ENCODE measurements at regions not wholly inside any gene's neighbourhood (a gene's known extent, or its start where the extent isn't known, plus 50 kb on each side); places are given as distances from the start of the nearest gene placed in this dataset.

DNA sequence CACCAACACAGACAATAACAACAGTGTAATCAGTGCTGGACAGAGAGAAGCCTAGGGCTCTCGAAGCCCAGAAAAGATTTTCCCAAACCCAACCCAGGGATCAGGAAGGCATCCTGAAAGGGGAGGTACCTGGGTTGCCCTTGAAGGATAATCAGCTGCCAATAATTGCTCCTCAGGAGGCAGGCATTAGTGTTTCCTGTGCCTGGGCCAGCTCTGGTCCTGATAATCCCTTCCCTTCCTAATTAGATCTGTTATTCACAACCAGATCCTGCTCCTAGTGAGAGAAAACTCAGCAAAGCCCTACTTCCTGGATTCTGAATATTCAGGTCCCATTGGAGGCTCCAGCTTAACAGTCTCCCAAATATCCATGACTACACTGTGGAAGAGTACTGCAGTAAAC is 117.4 kb downstream of the DMRTA2 start:
- in situ Hi-C loops (cut with MboI; ENCODE audit: low sequenced_read_pairs): no loop called here

DNA sequence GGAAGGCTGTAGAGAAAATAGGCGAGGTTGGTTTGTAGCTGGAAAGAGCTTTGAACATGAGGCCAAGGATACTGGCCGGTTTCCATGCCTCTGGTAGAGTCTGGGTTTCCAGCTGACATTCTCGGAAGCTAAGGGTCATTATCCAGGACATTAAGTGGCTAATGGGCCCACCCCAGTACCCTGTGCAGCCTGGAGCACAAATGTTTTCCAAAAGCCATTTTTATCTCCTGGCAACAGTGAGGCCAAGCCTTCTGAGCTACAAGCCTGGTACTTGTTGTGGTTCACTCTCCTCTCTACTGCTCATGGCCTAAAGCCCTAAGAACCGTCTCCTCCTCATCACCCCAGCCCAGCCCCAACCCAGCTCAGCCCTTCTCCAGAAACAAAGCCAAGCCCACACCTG is 122.9 kb downstream of the DMRTA2 start:
- in situ Hi-C loops (cut with MboI; ENCODE audit: low sequenced_read_pairs): no loop called here

DNA sequence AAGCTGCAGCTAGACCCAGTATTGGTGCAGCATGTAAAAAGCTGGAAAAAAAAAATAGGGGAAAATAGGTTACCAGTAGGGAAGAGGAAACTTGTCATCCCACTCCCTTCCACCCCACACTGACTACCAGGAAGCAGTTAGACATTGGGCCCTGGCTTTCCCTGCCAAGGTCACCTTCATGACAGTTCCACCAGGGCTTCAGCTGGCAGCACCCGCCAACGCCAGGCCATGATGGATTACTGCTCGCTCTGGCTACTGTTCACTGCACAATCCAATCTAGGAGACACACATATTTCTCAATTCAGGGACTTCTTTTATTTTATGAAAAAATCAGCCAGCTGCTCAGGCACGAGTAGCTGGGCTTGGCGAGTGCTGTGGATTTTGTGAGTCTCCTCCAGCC is 127.7 kb downstream of the DMRTA2 start:
- in situ Hi-C loops (cut with MboI; ENCODE audit: low sequenced_read_pairs): no loop called here

DNA sequence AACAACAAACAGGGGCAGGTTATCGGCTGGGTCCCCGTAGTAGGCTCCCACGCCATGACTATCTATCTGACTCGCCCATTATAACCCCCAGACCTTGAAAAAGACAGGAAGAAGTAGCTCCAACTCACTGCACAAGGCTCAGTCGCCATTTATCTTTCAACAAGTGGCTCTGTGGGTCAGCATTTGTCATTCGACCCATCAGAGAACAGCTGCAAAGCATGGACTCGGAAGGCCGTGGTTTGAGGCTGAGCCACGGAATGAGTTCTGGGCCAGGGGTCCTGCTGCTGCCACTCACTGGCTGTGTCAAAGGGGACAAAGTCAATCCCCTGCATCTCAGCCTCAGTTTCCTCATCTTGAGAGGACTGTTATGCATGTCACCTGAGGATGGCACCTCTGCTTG is 131.0 kb downstream of the DMRTA2 start:
- in situ Hi-C loops (cut with MboI; ENCODE audit: low sequenced_read_pairs): no loop called here

DNA sequence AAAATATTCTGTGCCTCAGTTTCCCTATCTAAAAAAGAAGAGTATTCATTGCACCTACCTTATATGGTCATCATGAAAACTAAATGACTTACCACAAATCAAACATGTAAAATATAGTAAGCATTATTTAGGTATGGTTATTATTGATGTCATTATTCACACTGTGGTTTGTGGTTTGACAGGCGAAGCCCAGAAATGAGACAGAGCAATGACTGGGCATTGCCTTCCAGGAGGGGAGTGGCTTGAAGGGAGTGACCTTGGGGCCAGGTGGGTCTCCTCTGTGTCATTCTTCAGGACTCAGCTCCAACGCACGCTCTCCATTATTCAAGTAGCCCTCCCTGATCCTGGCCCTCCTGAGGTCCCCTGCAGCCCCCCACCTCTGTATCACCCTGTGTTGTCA is 133.7 kb downstream of the DMRTA2 start:
- in situ Hi-C loops (cut with MboI; ENCODE audit: low sequenced_read_pairs): no loop called here

DNA sequence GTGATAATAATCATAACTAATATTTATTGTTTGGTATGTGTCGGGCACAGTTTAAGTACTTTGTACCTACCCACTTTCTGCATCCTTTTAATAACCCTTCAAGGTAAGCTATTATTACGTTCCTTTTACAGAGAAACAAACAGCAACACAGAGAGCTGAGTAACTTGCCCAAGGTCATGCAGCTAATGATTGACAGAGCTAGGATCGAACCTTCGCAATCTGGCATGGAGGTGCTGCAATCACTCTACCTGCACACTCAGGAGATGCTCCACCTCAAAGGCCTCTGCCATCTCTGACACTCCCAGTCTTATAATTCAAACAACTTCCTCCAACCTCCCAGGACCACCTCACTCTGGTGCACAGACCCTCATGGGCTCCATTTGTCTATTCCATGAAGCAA is 137.2 kb downstream of the DMRTA2 start:
- in situ Hi-C loops (cut with MboI; ENCODE audit: low sequenced_read_pairs): no loop called here

DNA sequence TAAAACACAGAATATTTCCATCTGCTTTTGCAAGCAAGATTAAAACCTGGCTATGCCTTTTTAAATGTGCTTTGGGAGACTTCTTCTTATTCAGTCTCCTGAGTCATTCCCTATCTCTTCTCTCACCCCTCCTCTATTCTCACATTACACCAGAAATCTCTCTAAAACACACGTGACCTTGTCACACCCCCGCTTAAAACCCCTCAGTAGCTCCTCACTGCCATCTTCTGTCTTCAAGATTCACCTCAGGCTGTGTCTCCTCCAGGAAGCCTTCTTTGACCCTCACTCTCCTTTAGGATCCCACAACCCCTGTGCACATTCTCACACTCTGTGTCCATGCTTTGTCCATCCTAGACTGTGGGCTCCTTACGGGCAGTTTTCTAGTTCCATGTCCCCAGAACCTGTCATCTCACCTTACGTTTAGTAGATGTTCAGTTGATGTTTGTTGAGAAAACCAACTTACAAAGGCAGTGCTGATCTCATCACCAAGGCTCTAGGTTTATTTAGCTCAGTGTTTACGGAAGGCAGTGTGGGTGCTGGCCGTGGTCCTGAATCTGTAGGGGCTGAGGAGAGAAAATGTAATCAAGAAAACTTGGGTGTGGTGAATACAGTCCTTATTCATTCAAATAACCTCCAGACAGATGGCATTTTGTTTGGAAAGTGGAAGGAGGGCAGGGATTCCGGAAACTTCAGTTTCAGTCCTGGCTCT is 143.5 kb downstream of the DMRTA2 start:
- in situ Hi-C loops (cut with MboI; ENCODE audit: low sequenced_read_pairs): no loop called here

DNA sequence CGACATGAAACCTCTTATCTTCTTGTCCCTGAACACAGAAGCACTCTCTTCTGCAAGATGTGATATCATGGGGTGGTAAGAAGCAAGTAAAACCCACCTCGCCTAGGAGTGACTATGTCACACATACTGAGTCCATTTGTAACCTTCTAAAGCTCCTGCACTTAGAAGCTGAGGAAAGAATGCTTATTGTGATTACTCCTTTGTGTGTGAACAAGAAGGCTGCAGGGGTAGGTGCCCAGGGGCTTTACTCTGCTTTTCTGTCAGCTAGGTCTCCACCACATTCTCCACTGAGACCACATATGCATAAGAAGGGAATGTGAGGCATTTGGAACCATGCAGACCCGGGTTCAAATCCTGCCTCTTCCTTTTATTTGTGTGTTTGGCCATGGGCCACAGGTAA is 144.3 kb downstream of the DMRTA2 start:
- in situ Hi-C loops (cut with MboI; ENCODE audit: low sequenced_read_pairs): no loop called here

DNA sequence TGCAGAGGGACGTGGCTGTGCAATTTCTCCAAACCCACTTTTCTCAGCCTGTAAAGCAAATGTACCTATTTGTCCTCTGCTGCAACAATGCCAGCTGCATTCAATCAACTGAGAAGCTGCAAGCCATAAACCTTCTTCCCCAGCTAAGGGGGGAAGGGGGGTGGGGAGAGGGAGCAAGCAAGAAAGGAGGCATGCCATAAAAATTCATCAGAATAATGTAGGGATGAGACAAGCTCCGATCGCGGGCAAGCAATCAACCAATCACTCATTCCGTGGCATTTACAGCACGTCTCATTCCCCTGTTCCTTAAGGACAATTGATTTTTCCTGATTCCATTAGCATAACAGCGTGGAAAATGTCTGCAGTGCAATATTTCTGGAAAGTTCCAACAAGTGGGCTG is 144.8 kb downstream of the DMRTA2 start:
- in situ Hi-C loops (cut with MboI; ENCODE audit: low sequenced_read_pairs): no loop called here

DNA sequence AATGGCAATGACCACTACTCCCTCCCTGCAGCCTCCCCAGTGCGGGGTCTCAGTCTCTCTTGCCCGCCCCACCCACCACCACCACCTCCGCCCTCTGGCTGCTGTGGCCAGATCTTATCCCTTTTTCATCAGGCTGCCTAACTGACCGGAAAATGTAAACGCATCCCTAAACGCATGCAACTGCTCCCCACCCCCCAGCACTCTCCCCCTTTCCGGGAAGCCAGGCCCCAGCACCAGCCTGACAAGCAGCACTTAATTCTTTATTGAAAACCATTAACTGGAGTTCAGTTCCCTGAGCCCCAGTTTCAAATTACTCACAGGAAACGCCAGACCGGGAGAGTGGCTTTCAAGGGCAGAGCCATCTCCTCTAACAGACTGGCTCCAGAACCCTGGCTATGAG is 147.7 kb downstream of the DMRTA2 start:
- in situ Hi-C loops (cut with MboI; ENCODE audit: low sequenced_read_pairs): no loop called here

DNA sequence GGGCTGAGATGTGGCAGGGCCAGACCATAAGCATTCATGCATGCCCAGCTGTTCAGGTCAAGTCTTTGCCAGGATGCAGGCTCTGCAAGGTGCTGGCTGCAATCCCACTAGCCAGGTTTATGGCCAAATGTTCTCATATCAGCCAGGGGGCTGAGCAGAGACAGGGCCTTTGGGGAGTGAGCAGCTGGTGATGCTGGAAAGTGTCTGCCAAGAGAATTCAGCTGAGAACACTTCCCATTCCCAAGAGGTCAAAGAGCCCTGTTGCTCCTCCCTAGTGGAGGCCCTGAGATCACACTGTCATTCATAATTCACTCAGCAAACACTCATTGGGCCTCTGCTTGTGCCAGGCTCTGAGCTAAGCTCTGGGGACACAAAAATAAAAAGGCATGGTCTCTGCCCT is 150.3 kb downstream of the DMRTA2 start:
- in situ Hi-C loops (cut with MboI; ENCODE audit: low sequenced_read_pairs): no loop called here

DNA sequence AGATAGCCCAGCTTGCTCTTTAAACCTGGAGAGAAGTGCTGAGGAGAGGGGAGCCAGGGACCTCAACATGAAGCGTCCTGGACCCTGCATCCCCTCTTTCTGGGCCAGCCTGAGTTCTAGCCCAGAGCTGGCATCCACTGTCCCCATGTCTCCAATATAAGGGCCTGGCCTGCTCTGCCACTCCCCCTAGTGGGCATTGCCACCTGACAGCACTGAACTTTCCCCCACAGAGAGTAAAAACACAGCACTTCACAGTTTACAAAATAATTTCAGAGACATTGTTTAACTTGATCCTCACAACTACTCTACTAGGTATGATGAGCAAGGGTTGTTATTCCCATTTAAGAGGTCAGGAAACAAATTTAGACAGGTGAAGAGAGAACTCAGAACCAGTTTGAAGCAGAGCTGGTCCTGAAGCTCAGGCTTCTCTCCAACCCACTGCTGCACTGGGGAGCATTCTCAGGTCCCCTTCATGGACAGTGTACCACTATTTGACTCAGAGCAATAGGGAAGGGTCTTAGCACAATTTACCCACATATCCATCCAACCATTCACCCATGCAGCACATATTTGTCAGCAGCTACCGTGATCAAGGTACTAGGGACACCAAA is 151.2 kb downstream of the DMRTA2 start:
- in situ Hi-C loops (cut with MboI; ENCODE audit: low sequenced_read_pairs): no loop called here

DNA sequence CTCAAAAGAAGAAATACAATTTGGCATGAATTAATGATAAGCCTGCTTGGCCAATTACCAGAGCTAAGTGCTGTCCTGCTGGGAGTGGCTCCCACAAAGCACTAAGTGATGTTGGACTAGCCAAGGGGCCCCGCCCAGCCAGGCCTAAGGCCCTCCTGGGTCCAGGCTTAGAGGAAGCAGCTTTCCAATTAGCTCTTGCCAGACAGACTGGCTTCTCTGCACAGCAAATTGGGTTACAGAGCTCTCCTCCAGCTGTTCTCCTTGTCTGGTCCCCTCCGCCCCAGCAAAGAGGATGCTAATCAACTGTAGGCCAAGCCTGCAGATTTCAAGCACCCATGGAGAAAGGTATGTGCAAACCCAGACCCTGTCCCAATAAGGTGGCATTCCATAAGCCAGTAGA is 151.9 kb downstream of the DMRTA2 start:
- in situ Hi-C loops (cut with MboI; ENCODE audit: low sequenced_read_pairs): no loop called here

DNA sequence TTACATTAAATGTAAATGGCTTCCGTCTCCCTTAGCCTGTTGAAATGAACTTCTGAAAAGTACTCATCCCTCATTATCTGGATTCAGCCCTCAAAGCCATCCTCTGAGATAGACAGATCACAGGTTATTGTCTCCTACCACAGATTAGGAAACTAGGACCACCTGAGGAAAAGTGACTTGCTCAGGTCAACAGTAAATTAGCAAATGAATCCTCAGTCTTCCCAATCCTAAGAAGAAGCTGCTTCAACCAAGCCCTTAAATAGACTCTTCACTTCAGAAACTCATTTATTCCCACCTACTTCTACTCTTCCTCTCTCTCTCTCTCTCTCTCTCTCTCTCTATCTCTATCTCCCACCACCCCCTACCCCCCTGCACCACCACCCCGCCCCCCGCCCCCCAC is 152.3 kb downstream of the DMRTA2 start:
- in situ Hi-C loops (cut with MboI; ENCODE audit: low sequenced_read_pairs): no loop called here

DNA sequence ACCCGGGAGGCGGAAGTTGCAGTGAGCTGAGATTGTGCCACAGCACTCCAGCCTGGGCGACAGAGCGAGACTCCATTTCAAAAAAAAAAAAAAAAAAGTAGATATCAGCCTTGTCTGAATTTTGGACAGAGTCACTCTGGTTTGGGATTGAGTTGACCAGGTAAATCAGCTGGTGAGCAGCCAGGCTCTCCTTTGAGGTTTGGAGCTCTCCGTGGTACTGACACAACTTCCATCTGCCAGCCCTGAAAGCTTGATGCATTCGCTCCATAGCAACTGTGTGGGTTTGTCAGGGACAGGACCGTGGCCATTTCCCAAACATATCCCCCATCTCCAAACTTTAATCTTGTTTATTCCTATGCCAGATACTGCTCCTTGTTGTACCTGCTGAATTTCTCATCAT is 155.2 kb downstream of the DMRTA2 start:
- in situ Hi-C loops (cut with MboI; ENCODE audit: low sequenced_read_pairs): no loop called here

DNA sequence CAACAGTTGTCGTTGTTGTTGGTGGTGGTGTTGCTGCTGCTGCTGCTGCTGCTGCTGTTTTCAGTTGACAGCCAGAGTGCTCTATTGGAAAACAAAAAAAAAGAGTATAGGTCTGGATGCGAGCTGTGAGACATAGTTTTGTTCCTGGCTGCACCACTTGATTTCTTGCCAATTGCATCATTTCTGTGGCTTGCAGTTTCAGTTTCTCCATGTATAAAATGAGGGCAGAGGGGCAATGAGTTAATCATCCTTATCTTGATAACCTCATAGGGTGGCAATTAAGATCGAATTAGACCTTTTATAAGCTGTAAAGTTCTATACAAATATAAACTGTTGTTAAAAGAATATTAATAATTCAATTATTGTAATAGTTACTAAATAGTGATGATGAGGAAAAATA is 156.7 kb downstream of the DMRTA2 start:
- in situ Hi-C loops (cut with MboI; ENCODE audit: low sequenced_read_pairs): no loop called here

DNA sequence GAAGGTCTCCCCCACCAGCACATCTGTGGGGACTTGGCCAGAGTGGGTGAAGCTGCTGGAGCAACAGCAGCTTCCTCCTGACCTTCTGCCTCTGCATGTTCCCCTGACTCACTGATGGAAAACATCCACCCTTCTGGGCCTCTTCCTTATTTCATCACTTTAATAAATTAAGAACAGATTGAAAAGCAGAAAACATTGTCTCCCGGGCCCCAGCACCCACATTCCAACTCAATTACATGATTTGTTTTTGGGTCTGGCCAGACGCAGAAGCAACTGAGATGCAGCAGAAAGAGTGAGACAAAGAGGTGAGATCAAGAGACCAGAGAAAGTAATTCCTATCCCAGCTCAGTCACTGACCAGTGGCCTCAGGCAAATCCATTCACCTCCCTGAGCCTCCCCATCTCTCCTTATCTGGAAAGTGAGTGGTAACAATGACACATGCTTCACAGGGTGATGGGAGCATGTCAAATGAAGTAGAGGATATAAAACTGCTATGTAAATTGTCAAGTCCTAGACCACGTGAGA is 157.1 kb downstream of the ELAVL4 start:
- in situ Hi-C loops (cut with MboI; ENCODE audit: low sequenced_read_pairs): no loop called here

DNA sequence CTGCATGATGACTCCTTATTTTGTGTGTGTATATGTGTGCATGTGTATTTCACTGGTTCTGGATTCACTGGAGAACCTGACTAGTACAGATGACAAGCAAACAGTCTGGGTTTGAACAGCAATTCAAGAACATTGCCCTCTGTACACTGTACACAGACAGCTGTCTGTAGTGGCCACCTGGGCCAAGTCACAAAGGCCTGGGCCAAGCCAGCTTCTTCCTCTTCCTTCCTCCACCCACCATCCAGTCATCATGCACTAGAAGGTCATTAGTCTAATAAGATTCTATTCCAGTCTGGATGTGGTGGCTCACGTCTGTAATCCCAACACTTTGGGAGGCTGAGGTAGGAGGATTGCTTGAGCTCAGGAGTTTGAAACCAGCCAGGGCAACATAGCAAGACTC is 155.9 kb downstream of the ELAVL4 start:
- in situ Hi-C loops (cut with MboI; ENCODE audit: low sequenced_read_pairs): no loop called here

DNA sequence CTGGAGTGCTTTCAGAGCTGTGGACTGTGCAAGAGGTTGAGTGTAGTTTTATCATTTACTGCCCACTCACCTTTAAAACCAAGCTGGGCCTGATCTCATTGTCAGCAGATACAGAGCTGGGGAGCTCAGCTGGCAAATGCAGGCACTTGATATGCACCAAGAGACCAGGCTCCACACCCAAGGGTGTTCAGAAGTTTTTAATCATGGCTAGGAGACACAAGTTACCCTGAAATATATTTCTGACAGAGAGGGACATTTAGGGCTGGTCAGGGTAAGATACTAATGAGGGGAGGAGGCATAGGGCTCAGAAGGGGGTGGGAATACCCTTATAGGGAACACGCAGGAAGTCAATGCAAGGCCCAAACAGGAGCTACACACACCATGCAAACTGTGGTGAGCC is 153.7 kb downstream of the ELAVL4 start:
- in situ Hi-C loops (cut with MboI; ENCODE audit: low sequenced_read_pairs): no loop called here

DNA sequence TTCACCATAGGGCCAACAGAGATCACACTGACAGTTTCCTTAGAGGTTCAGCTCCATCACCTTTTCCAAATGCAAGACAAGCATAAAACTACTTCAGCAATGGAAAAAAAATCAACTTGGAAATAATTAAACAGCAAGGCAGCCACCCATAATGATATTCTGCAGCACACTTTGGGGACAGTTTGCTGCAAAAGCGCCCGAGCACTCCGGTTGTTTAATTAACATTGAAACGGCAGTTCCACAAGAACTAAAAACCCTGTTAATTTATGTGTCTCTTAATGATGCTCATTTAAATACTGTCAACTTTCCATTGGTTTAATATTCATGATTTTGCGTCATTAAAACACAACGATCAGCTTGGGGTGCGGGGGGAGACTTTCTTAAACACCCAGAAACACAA is 153.2 kb downstream of the ELAVL4 start:
- in situ Hi-C loops (cut with MboI; ENCODE audit: low sequenced_read_pairs): no loop called here

DNA sequence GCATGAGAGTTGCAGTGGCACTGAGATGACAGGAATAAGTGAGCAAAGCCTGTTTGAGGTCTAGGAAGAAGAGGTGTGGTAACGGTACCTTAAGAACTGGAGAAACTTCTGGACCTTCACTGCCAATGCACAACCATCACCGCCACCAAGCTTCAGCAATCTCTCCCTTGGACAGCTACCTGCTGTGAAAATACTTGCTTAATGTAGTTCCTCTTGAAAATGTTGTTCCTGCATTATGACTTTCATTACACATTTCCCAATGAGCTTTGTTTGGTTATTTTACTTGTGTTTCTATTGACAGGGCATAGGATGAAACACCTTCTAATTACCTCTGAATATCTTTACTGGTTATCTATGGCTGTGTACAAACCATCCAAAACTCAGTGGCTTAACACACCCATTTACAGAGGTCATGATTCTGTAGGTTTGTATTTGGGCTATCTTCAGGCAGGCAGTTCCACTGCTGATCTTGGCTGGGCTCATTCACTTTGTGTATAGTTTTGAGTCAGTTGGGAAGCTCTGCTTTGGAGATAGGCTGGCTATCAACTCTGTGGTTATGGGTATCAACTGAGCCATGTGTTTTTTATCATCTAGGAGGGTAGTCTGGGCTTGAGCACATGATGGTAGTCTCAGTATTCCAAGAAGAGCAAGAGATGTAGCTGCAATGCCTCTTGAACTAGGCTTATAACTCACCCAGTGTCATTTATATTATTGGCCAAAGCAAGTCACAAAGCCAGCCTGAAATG is 149.4 kb downstream of the ELAVL4 start:
- in situ Hi-C loops (cut with MboI; ENCODE audit: low sequenced_read_pairs): no loop called here

DNA sequence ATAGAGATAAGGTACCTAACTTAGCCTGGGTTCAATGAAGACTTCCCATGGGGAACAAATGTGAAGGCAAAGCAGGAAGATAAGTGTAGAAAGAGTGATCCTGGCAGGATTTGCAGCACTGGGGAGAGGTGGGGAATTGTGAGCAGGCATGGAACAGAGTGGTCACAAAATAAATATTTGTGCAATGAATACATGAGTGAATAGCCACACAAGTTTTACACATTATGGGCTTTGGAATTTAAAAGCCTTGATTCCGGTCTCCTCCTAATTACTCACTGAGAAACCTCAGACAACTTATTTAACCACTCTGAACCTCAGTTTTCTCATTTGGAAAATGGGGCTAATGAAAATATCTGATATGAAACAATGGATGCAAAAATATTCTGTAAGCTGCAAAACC is 148.3 kb downstream of the ELAVL4 start:
- in situ Hi-C loops (cut with MboI; ENCODE audit: low sequenced_read_pairs): no loop called here

Data from HL-60/S4 (cell line).